ES-I3 (cell line): ENCODE measurements at regions not wholly inside any gene's neighbourhood (a gene's known extent, or its start where the extent isn't known, plus 50 kb on each side); places are given as distances from the start of the nearest gene placed in this dataset.

ENCODE experiments used
- H3K36me3 ChIP-seq: 2 replicates; pipeline ENCODE4 v1.6.1; 2013; ENCODE audit warnings: mild to moderate bottlenecking, low read length, control low read depth, moderate library complexity; ENCODE audit not compliant: insufficient read depth
- H3K4me1 ChIP-seq: 2 replicates; pipeline ENCODE4 v1.6.1; 2013; ENCODE audit warnings: mild to moderate bottlenecking, control low read depth, low read length; ENCODE audit not compliant: insufficient read depth
- H3K9ac ChIP-seq: 2 replicates; pipeline ENCODE4 v1.6.1; 2013; ENCODE audit warnings: low read depth, mild to moderate bottlenecking, low read length, moderate library complexity
- H3K9me3 ChIP-seq: 2 replicates; pipeline ENCODE4 v1.6.1; 2013; ENCODE audit warnings: mild to moderate bottlenecking, low read length, moderate library complexity; ENCODE audit not compliant: control insufficient read depth, insufficient read depth

DNA sequence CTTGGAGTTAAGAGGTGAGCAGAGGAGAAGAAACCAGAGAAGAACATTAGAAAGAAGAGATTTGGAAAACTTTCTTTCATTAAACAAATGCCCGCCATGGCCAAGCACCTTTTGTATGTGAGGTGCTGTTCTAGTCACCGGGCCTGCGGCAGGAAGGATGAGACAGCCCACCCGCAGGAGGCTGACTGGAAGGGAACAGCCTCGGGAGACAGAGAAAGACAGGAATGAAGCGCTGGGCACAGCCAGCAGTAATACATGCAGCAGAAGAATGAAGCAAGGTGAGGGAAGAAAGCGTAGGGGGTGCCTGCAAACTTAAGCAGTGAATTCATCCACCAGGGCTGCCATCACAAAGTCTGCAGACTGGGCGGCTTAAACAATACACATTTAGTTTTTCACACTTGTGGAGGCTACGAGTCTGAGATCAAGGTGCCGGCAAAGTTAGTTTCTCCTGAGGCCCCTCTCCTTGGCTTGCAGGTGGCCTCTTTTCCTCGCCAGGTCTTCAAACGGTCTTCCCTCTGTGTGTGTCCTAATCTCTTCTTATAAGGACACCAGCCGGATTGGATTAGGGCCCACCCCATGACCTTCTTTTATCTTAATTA, 188.1 kb downstream of the PSMG1 start:
- H3K9ac ChIP-seq = no peak overlapping the region
- H3K4me1 ChIP-seq = peaks cover 8% of the 10 kb centered on the region; the same call in 1 of the 2 replicates
- H3K36me3 ChIP-seq = no peaks in the 10 kb centered on the region
- H3K9me3 ChIP-seq = no peaks in the 10 kb centered on the region

DNA sequence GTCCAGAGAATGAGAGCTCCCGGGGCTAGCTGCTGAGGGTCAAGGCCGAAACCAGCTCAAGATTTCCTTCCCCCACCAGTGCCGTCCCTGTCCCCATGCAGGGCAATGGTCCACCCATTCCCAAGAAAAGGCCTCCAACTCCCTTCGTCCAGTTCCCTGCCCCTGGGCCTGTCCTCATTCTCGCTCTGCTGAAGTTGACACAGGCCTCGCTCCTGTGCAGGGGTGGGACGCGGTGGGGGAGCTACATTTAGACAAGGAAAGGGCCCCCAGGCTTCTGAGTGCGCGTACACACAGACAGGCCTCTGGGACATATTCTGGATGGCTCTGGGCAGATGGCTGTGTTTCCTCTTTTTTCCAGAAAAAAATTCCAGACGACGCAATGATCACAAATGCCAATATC, 188.3 kb downstream of the ETS2 start:
- Histone ChIP-seq H3K36me3 (no peaks in the 10 kb centered on the region), H3K9me3 (no peaks in the 10 kb centered on the region), H3K4me1 (peaks cover 13% of the 10 kb centered on the region), H3K9ac (no peak overlapping the region)

DNA sequence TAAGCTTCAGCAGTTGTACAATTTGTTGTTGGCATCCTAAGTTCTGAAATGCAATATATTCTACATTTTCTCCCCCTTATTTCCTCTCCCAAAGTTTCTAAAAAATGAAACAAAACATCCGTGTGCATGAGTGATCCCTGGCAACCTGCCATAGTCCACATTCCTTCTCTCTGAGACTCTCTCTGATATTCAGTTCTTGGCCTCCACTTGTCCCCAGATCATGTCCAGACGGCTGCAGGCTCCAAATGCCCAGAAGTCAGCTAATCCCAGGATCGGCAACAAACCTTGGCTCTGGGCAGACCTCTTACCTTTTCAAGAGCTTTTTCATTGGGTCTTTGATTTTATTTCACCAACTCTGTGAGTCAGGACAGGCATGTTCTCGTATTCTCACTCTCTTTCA, 187.8 kb downstream of the ETS2 start:
- H3K36me3 ChIP-seq = no peaks in the 10 kb centered on the region
- H3K4me1 ChIP-seq = peaks cover 13% of the 10 kb centered on the region
- H3K9me3 ChIP-seq = no peaks in the 10 kb centered on the region
- no peak overlapping the region for H3K9ac ChIP-seq

DNA sequence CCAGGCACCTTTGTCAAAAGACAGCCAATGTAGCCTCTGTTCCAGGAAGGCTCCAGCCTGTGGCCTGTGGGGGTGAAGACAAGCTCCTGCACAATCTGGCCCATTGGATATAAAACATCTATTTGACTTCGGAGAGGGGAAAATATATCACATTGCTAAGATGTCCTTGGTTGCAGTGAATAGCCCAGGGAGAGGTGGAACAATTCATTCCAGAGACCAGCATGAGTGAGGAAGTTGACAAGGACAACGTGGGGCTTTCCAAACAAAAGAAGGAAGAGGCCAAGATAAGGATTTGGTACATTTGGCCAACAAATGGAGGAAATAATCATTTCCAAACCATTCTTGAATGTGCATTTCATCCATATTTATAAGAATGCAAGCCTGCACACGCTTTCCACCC, 187.0 kb downstream of the ETS2 start:
- H3K36me3 ChIP-seq = no peaks in the 10 kb centered on the region
- H3K9ac ChIP-seq = no peak overlapping the region
- H3K4me1 ChIP-seq = peaks cover 19% of the 10 kb centered on the region
- H3K9me3 ChIP-seq = no peaks in the 10 kb centered on the region

DNA sequence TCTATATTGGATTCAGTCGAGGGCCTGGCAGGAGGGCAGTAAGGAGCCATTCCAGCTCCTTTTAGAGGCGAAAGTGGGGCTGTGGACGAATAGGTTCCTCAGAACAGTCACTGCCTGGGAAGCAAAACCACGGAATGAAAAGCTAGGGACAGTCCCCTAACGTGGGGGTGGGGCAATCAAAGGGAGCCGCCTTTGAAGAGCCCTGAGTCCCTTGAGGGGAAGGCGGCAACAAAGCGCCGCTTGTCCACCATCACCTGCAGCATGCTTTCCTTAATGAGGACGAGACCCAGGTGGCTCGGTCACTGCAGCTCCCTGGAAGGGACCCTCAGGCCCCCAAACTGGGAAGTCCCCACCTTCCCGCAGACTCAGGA, 184.7 kb downstream of the ETS2 start:
- Histone ChIP-seq H3K36me3 (no peaks in the 10 kb centered on the region), H3K9ac (no peak overlapping the region), H3K4me1 (peaks cover 26% of the 10 kb centered on the region), H3K9me3 (no peaks in the 10 kb centered on the region)

DNA sequence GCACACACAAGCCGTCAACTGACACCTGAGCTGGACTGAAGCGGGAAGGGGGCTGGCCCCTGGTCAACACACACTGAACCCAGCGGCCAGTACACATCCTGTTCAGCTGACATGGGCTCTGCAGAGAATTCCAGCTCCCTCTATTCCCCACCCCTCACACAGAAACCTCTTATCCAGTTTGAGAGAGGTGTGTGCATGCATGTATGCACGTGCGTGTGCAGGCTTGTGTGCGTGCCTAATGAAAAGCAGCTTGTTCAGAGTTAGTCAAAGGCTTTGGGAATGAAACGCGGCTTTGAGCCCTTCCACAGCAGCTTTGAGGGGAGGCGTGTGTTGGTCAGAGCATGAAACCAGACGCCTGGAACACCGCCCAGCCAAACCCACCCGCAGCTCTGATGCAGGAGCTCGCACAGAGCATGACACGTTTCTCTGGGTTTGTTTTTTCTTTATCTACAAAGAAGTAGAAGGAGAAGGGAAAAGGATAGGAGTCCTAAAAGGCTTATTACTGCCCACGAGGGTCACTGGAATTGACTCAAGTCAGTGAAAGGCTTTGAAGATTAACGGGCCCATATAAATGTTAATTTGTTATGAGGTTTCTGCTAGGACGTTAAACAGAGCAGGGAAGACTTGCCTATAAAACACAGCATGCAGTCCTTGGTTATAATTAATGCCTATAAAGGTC, 184.2 kb downstream of the ETS2 start:
- no peaks in the 10 kb centered on the region for H3K9me3 ChIP-seq
- H3K9ac ChIP-seq = no peak overlapping the region
- no peaks in the 10 kb centered on the region for H3K36me3 ChIP-seq
- H3K4me1 ChIP-seq = peaks cover 22% of the 10 kb centered on the region

DNA sequence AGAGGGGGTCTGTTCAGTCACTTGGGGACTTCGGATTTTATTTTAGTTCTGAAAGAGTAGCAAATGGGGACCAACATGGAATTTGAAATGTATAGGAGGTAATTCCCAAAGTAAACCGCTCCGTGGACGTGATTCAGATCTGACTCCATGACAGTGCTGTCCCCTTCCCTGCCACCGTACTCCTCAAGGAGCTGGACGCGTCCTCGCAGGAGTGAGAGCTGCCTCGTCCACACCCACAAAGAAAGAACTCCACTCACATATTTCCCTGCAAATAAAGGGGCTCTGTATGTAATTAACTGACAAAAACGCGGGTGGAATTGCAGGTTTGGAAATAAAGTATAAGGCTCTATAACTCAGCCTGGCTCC, 183.6 kb downstream of the ETS2 start:
- Histone ChIP-seq H3K36me3 (no peaks in the 10 kb centered on the region), H3K4me1 (peaks cover 22% of the 10 kb centered on the region), H3K9ac (no peak overlapping the region), H3K9me3 (no peaks in the 10 kb centered on the region)

DNA sequence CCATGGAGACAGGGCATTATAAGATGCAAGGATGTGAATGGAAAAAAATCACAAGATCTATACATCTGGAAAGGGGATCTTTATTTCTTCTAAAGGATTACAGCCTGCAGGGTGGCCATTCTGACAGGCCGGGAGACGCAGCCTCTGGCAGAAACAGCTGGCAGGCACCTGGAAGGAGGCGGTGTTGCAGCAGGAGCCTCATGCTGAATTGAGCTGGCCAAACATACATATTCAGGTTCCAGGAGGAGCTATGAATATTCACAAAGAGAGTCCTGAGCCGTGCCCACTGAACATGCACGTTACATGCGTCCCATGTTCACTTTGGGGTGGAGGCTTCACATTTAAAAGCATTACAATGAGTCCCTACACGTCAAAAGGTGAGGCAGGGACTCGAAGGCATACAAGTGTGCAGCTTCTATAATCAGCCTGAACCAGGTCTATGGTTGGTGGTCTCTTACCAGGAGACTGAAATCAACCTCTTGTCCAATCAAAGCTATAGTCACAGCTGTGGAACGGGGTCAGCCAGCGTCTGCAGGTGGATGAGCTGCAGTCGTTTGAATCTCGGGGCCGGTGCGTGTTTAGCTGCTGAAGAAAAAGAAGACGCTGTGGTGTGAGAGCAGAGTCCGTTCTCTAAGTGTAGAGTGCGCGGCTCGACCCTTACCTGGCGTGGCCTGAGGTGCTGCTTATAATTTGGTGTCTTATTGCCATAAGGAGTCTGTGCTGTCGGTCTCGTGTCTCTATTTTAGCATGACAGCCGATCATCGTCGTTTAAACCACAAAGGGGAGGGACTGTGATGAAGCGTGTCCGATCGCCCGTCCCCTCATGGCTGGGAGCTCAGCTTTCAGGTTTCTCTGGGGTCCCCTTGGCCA, 183.0 kb downstream of the ETS2 start:
- H3K36me3 ChIP-seq = no peaks in the 10 kb centered on the region
- no peaks in the 10 kb centered on the region for H3K9me3 ChIP-seq
- no peak overlapping the region for H3K9ac ChIP-seq
- peaks cover 22% of the 10 kb centered on the region for H3K4me1 ChIP-seq

DNA sequence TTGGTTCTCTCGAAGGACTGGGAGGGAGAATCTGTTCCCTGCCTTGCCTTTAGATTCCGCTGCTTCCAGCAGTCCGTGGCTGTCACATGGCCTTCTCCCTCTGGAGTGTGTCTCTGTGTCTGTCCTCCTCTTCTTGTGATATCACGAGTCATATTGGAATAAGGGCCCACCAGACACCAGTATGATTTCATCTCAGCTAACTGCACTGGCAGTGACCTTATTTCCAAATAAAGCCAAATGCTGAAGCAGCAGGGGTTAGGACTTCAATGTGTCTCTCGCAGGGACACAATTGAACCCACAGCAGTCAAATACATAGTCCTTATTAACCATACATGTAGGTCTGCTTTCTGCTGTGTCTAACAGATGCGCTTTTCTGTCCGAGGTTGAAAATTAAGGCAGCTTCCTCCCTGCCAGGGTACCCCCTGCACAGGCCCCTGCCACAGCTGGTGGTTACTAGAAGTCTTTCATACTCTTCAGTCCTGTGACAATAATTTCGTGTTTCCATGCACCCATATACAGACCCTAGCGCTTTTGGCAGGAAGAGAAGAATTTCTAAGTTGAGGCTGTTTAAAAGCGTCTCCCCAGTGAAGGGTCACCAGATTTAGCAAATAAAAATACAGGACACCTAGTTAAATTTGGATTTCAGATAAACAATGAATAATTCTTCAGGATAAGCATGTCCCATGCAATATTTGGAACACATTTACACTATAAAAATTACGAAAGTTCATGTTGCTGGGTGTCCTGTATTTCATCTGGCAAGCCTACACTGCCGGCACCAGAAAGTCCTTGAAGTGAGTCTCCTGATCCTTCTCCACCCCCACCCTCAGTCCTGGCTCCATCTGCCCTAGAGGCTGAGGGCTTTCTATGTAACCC, 182.1 kb downstream of the ETS2 start:
- no peak overlapping the region for H3K9ac ChIP-seq
- no peaks in the 10 kb centered on the region for H3K36me3 ChIP-seq
- peaks cover 22% of the 10 kb centered on the region for H3K4me1 ChIP-seq
- no peaks in the 10 kb centered on the region for H3K9me3 ChIP-seq

DNA sequence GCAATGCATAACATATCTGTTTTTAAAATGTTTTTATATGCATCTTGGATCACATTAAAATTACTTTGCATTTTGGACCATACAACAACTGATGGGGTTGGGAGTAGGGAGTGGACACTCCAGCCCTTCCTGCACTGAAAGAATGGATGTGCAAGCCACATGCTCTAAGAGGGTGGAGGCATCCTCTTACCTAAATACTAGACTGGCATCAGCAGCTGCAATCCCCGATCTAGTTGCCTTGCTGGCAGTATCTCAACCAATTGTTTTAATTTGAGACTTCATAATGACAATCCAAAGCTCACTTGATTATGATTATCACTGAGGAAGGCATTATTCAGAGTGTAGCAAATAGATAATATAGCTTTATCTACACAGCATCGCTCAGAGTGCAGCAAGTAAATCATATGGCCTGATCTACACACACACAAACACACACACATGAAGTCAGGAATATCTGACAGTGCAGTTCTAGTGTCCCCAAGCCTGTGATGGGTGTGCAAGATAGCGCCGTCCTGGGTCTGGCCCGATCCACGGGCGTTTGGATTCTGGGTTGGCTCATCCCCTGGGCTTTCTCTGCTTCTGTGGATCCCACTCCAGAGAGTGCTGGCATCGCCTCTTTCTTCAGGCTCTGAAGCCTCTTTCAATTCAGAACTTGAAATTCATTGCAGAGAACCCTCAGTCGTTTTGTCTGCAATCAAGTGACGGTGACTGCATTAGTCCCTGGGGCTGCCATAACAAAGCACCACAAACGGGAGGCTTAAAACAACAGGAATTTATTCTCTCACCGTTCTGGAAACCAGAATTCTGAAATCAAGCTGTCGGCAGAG, 181.3 kb downstream of the ETS2 start:
- H3K9ac ChIP-seq = no peak overlapping the region
- H3K4me1 ChIP-seq = peaks cover 26% of the 10 kb centered on the region
- H3K36me3 ChIP-seq = no peaks in the 10 kb centered on the region
- no peaks in the 10 kb centered on the region for H3K9me3 ChIP-seq

DNA sequence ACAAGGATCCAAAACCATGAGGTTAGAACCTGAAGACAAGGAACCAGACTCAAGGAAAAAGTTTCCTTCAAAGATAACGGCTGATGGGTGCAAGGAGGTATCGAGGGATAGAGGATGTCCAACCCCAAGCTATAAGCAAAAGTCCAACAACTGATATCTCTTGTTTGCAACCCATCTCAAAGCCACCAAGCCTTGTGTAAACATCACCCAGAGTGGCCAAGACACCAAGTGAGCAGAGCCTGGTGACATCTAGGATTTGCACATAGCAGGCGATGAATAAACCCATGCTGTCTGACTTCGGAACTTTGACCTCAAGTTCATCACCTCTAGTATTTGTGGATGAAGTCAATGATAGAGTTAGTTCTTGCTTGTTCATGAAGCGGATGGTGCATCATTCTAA, 180.7 kb downstream of the ETS2 start:
- peaks cover 32% of the 10 kb centered on the region for H3K4me1 ChIP-seq
- H3K9me3 ChIP-seq = no peaks in the 10 kb centered on the region
- H3K36me3 ChIP-seq = no peaks in the 10 kb centered on the region
- H3K9ac ChIP-seq = no peak overlapping the region

DNA sequence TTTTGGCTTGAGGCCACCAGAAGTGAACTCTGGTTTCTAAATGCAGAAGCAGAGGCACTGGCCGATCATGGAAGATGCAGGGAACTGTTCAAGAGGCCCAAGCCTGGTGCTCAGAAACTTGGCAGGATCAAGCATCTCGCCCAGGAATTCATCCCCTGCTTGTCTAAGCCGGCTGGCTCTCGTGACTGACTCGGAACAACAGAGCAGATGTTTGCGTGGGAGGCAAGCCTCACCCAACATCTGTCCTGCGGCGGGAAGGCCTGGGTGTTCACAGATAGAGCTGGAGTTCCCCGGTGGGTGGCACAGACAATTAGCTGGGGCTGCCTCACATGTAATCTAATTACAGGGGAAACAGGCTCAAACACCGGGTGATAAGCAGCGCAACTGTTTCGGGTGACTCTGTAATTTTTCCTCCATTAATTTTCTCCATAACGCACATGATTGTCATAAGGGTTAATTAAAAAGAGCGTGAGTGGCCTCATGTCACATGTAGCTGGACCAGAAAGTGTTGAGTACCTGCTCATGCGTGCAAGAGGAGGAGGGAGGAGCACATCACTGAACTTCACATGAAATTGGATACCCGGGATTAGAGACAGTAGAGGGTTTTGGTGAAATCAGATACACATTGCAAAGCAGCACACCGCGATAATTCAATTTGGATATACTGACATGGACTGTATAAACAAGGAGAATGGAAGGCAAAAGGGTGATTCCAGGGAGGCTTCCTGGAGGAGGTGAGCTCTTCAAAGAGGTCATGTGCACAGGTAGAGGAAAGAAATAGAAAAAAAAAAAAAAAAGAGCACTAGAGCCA, 180.0 kb downstream of the ETS2 start:
- Histone ChIP-seq H3K9me3 (no peaks in the 10 kb centered on the region), H3K9ac (no peak overlapping the region), H3K4me1 (peaks cover 38% of the 10 kb centered on the region), H3K36me3 (no peaks in the 10 kb centered on the region)

DNA sequence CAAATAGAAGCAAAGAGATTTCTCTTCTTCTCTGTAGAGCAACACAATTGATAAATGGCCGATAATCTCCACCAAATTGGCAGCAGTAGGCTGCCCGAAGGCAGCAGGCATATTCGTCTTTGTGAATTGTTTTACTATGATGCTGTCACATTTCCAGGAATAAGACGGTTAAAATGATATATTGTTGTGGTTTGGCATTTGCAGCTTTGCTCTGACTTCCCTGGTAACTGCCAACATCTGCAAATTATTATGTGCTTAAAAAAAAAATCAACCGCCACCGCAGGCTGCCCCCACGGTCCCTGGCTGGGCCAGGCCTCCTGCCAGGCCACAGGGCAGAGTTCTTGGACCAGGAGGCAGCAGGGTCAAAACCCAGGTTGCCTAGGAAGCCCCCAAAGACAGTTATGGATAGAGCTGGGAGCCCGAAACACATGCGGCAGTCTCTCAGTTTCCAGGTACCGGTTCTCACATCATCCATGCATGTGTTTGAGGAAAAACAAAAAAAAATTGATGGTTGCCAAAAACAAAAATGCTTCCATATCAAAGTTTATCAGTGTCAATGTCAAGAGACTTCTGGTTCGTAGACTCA, 179.3 kb downstream of the ETS2 start:
- peaks cover 38% of the 10 kb centered on the region for H3K4me1 ChIP-seq
- H3K36me3 ChIP-seq = no peaks in the 10 kb centered on the region
- H3K9ac ChIP-seq = no peak overlapping the region
- no peaks in the 10 kb centered on the region for H3K9me3 ChIP-seq
